Keratinocyte (primary cell): ENCODE measurements at regions not wholly inside any gene's neighbourhood (a gene's known extent, or its start where the extent isn't known, plus 50 kb on each side); places are given as distances from the start of the nearest gene placed in this dataset.

Source experiments
- DNase-seq: peaks from one replicate; pipeline ENCODE4 v3.0.0-alpha.2; 2011; ENCODE audit warnings: low read depth, missing footprints, low spot score
- FAIRE-seq: peaks from 2 replicates; lab custom pipeline; 2011; peaks lifted over from hg19 to GRCh38; lab: Jason Lieb, UNC
- H2AFZ ChIP-seq: 2 replicates; pipeline ENCODE4 v1.6.0; 2012; ENCODE audit warnings: low read length, control low read depth, inconsistent platforms; ENCODE audit not compliant: control insufficient read depth
- H3K27ac ChIP-seq: 2 replicates; pipeline ENCODE4 v1.5.1; 2011; ENCODE audit warnings: low read length; ENCODE audit not compliant: control insufficient read depth, insufficient read depth
- H3K27me3 ChIP-seq: 3 replicates; pipeline ENCODE4 v1.6.0; 2011; ENCODE audit warnings: low read length; ENCODE audit not compliant: control insufficient read depth, insufficient read depth; ENCODE audit errors: extremely low read depth
- H3K36me3 ChIP-seq, 2 experiments: 2 replicates in 1 of 2; 3 replicates in 1 of 2; pipeline ENCODE4 v1.5.1; 2011; ENCODE audit warnings: low read length in 2 of 2, mild to moderate bottlenecking in 1 of 2; ENCODE audit not compliant: control insufficient read depth in 2 of 2, insufficient read depth in 2 of 2; ENCODE audit errors: extremely low read depth in 1 of 2
- H3K4me1 ChIP-seq: 3 replicates; pipeline ENCODE4 v1.5.1; 2011; ENCODE audit warnings: low read length; ENCODE audit not compliant: control insufficient read depth, insufficient read depth; ENCODE audit errors: extremely low read depth
- H3K4me2 ChIP-seq: 3 replicates; pipeline ENCODE4 v1.6.0; 2011; ENCODE audit warnings: low read depth, low read length; ENCODE audit not compliant: control insufficient read depth, insufficient read depth; ENCODE audit errors: extremely low read depth
- H3K4me3 ChIP-seq, 3 experiments: fragments of 200-600 bp in 1 of 3; sonication (generic) in 1 of 3; 2 replicates in 2 of 3; 3 replicates in 1 of 3; pipeline ENCODE4 v1.5.1; 2011 to 2016; ENCODE audit warnings: low read length in 3 of 3, mild to moderate bottlenecking in 3 of 3, control low read depth in 2 of 3, inconsistent platforms in 1 of 3, low read depth in 1 of 3, mixed read lengths in 1 of 3, mixed run types in 1 of 3, moderate library complexity in 1 of 3; ENCODE audit not compliant: control insufficient read depth in 2 of 3, insufficient read depth in 2 of 3; ENCODE audit errors: extremely low read depth in 1 of 3
- H3K79me2 ChIP-seq: 2 replicates; pipeline ENCODE4 v1.6.0; 2012; ENCODE audit warnings: low read length; ENCODE audit not compliant: control insufficient read depth, insufficient read depth
- H3K9ac ChIP-seq: 3 replicates; pipeline ENCODE4 v1.6.0; 2011; ENCODE audit warnings: low read length; ENCODE audit not compliant: control insufficient read depth, insufficient read depth; ENCODE audit errors: extremely low read depth
- H3K9me1 ChIP-seq: 3 replicates; pipeline ENCODE4 v1.6.0; 2011; ENCODE audit warnings: low read length; ENCODE audit not compliant: control insufficient read depth, insufficient read depth; ENCODE audit errors: extremely low read depth
- H3K9me3 ChIP-seq: 2 replicates; pipeline ENCODE4 v1.5.1; 2012; ENCODE audit warnings: low read depth, low read length; ENCODE audit not compliant: control insufficient read depth
- H4K20me1 ChIP-seq: 3 replicates; pipeline ENCODE4 v1.6.0; 2011; ENCODE audit warnings: low read length; ENCODE audit not compliant: control insufficient read depth, insufficient read depth; ENCODE audit errors: extremely low read depth
- CTCF ChIP-seq, 3 experiments: IDR thresholded peaks in 1 of 3; conservative IDR thresholded peaks in 1 of 3; optimal IDR thresholded peaks in 1 of 3; 2 replicates in 2 of 3; 3 replicates in 1 of 3; pipeline versions ENCODE3 to v1.5.1; 2011; ENCODE audit warnings: low read length in 3 of 3, mild to moderate bottlenecking in 3 of 3, moderate library complexity in 2 of 3, control low read depth in 1 of 3, inconsistent platforms in 1 of 3; ENCODE audit not compliant: insufficient read depth in 2 of 3; ENCODE audit errors: extremely low read depth in 1 of 3
- EZH2 ChIP-seq: IDR thresholded peaks from one replicate; pipeline ENCODE4 v1.6.1; 2012; ENCODE audit warnings: inconsistent platforms, mild to moderate bottlenecking, low read length, moderate library complexity
- dilution Hi-C: fragments of 300-500 bp; cut with MboI; formaldehyde crosslinking; loops from one replicate; pipeline ENCODE4 v1.7.0; 2020; ENCODE audit warnings: low sequenced_read_pairs; ENCODE audit not compliant: extremely low pct_ligation_motif_present

- dilution Hi-C loops, result no loop called here
- H3K27me3 ChIP-seq, result no peaks in the 10 kb centered on the region
- FAIRE-seq, result no peak
Observed at GRCh38 chr13:84845907-84846619, 953.2 kb downstream of the SLITRK6 start.

GRCh38 chr13:84844473-84844872 lies 954.7 kb downstream of the SLITRK6 start:
- Histone ChIP-seq H4K20me1 (no peaks in the 10 kb centered on the region), H3K4me2 (no peak overlapping the region), H3K79me2 (no peaks in the 10 kb centered on the region), H3K4me3 (no peak overlapping the region), H3K36me3 (no peaks in the 10 kb centered on the region), H3K9ac (no peak overlapping the region), H3K27me3 (no peaks in the 10 kb centered on the region), H3K9me1 (no peaks in the 10 kb centered on the region), H3K4me1 (no peaks in the 10 kb centered on the region), H2AFZ (no peak overlapping the region), H3K9me3 (no peaks in the 10 kb centered on the region), H3K27ac (no peak overlapping the region)
- TF ChIP-seq CTCF (optimal IDR thresholded peaks at IDR 0.05 in 1 of 3, IDR thresholded peaks at IDR 0.05 in 1 of 3, conservative IDR thresholded peaks at IDR 0.05 in 1 of 3; ENCODE audit: extremely low read depth in 1 of 3, insufficient read depth in 2 of 3, low read length in 3 of 3) (no peak), EZH2 (no peak)
- dilution Hi-C loops, result no loop called here
- FAIRE-seq (no peak), DNase-seq (no peak)

More at GRCh38 chr13:84845907-84846619, 953.2 kb downstream of the SLITRK6 start:
- Histone ChIP-seq H3K79me2 (no peaks in the 10 kb centered on the region), H3K4me2 (no peak overlapping the region), H3K9me1 (no peaks in the 10 kb centered on the region), H3K4me3 (no peak overlapping the region), H3K9ac (no peak overlapping the region), H2AFZ (no peak overlapping the region), H3K9me3 (no peaks in the 10 kb centered on the region), H3K36me3 (no peaks in the 10 kb centered on the region), H4K20me1 (no peaks in the 10 kb centered on the region), H3K4me1 (no peaks in the 10 kb centered on the region), H3K27ac (no peak overlapping the region)
- TF ChIP-seq EZH2 (no peak), CTCF (optimal IDR thresholded peaks at IDR 0.05 in 1 of 3, IDR thresholded peaks at IDR 0.05 in 1 of 3, conservative IDR thresholded peaks at IDR 0.05 in 1 of 3; ENCODE audit: extremely low read depth in 1 of 3, insufficient read depth in 2 of 3, low read length in 3 of 3) (no peak)
- DNase-seq, result no peak
